Right forelimb (tissue), 1 donor: ENCODE measurements at regions not wholly inside any gene's neighbourhood (a gene's known extent, or its start where the extent isn't known, plus 50 kb on each side); places are given as distances from the start of the nearest gene placed in this dataset.
A peak's percentile ranks its signal among the peaks of the same experiment; 100 is the strongest.

Experiments
- DNase-seq: peaks from one replicate; pipeline ENCODE4 v3.0.0-alpha.2; 2018

GRCh38 chr10:69684020-69684980 lies 54.3 kb downstream of the FAM241B start:
- peak; percentile 75 for DNase-seq

DNA sequence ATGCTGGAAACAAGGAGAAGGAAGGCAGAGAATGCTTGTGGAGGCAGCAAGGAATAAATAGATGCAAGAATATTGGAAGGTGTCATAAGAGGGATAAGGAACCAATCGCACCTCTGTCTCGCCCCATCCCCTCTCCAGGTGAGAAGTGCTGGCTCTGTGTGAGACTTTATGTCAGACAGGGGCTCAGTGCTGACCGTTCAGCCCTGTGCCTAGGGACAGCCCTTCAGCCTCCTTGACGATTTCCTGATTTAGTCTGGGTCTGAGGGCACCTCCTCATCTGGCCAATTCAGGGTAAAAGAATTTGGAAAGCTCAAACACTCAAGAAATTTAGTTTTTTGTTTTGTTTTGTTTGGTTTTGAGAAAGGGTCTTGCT lies 54.9 kb downstream of the FAM241B start:
- DNase-seq: no peak

DNA sequence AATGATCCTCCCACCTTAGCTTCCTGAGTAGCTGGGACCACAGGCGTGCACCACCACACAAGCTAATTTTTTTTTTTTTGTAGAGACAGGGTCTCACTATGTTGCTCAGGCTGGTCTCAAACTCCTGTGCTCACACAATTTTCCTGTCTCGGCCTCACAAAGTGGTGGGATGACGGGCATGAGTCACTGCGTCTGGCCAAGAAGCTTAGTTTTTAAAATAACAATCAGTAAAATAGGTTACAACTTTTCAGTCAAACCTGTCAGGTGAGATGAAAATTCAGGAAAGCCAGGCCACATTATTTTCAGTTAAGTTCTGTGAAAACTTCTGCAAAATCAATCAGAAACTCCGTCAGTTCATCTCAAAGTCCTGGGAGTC lies 55.4 kb downstream of the FAM241B start:
- DNase-seq: no peak

DNA sequence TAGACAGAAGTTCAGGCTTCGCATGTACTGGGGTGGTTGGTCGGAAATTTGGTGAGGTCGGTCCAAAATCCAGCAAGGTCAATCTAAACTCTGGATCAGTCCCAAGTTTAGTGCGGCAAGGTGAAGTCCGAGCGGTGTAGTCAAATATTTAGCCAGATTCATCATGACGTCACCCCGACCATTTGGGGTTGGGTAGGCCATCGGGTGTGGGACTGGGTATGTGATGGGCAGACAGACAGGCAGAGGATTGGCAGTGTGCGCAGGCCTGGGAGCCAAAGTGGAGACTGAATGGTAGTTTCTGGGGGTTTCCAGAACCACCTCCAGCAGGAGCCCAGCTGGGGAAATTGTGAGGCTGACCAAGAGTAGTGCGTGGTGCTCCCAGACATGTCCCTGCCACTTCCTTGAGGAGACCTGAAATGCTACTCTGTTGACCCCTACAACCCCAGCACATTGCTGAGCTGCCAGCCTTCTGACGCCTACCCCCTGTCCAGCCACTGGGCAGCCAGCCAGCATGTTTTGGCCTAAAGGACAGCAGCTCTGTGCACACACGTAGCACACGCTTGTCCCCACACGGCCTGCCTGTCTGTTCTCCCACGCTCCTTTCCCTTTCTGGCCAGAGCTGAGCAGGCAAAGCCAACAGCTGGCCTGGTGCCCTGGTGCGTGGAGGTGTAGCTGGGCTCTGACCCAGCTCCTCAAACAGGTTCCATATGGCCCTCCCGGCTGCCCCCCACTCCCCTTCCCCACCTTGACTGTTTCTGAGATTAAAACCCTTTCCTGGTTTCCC lies 55.9 kb downstream of the FAM241B start:
- peak; percentile 80 for DNase-seq

DNA sequence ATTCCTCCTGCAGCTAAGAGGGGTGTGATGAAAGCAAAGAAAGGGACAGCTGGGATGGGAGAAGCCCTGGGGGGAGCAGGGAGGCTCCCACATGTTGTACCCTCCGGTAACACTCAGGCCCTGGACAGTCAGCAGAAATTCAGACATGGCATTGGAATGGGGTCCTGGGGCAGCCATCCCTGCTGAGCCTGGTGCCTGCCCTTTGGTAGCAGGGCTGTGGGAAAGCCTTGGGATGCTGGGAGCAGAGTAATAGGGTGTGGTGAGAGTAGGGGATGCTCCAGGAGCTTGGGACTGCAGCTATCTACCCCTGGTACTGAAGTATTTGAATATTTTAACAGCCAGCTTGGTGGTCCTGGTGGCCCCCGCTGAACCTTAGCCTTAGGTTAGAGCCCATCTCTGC lies 56.8 kb downstream of the FAM241B start:
- no peak for DNase-seq

DNA sequence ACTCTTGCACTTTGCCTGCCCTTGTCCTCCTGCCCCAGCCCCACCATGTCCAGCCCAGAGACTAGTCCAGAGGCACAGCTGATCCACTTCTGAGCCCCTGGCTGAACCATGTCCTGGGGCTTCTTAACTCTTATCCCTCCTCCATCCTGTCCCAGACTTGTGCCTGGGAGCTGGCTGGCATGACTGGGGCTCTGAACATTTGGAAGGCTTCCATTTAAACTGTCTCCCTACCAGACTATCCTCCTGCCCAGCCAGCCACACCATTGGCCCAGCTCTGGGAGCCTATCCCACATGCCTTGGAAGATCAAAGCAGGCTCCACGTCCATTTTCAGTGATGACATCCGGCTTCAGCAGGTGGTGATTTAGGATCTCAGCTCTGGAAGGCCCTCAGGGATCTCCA lies 57.4 kb downstream of the FAM241B start:
- no peak for DNase-seq

DNA sequence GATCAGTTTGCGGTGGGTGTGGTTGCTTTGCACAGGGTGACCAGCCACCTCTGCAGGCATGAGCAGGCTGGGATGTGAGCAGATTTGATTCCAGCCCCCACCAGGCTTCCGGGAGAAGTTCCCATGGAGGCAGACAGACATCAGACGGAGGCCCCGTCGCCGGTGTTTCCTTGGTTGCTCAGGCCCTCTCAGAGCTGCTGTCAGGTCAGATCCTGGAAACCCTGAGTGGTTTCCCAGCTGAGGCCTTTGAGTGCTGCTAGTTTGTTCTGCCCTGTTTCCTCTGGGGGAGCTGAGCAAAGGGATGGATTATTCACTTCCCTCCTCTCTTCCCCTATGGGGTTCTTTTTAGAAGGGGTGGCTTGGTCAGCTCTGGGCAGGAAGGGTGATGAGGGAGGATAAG lies 62.2 kb downstream of the FAM241B start:
- no peak for DNase-seq

GRCh38 chr10:69692891-69693290 lies 62.8 kb downstream of the FAM241B start:
- no peak for DNase-seq

- no peak for DNase-seq
These were observed 63.8 kb downstream of the FAM241B start for GRCh38 chr10:69693886-69694285.

DNA sequence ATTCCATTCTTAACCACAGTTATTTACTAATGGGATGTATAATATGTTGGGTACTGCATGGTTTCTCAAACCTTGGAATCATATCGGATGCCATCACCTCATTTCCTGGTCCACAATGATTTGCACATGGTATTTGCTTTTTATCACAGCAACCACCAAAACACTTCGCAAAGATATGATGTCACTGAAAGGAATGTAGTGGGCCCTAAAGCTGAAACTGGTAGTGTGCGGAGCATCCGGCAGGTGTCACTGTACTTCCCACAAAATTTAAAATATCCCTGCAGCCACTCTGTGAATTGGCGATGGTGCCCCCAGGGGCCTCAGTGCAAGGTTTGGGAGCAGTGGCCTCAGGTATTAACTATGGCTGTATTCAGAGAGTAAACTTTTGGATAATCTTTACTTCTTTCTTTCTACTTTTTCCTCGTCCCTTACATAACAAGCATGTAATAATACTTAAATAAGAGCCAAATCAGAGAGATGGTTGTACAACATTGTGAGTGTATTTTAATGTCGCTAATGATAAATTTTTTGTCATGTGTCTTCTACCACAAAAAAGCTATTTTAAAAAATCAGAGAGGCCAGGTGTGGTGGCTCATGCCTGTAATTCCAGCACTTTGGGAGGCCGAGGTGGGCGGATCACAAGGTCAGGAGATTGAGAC lies 66.2 kb downstream of the FAM241B start:
- peak; percentile 68 for DNase-seq

DNA sequence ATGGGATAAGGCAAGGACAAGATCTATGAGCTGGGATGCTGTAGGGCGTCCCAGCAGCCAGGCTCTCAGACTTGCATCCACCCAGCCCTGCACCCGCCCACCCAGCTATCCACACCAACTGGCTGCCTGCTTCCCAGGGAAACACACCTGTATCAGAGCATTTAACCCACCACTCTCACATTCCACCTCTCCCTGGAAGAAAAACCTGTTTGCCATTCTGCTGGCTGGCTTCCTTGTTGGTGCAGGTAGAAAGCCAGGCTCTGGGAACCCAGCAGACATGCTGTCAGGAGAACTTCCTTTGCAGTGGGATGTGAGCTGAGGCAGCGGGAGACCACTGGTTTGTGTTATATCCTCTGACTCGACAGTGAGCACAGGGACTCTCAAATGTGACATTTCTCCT lies 67.0 kb downstream of the FAM241B start:
- DNase-seq: no peak

DNA sequence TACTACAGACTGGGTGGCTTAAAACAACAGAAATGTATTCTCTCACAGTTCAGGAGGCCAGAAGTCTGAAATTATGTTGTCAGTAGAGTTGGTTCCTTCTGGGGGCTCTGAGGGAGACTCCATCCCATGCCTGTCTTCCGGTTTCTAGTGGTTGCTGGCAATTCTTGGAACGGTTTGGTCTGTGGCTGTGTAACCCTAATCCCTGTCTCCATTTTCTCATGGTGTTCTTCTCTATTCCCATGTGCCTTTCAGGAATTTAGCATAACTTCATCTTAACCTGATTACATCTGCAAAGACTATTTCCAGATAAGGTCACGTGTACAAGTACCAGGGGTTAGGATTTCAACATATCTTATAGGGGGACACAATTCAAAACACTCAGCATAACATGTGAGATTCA lies 73.2 kb downstream of the FAM241B start:
- no peak for DNase-seq

- DNase-seq: no peak
These were observed 74.0 kb downstream of the FAM241B start for GRCh38 chr10:69703766-69704630.

GRCh38 chr10:69709366-69709941 lies 79.4 kb downstream of the FAM241B start:
- DNase-seq: no peak

GRCh38 chr10:69710008-69710888 lies 80.2 kb downstream of the FAM241B start:
- DNase-seq: no peak

- DNase-seq: no peak
These were observed 82.3 kb downstream of the FAM241B start for GRCh38 chr10:69712342-69712741.

DNA sequence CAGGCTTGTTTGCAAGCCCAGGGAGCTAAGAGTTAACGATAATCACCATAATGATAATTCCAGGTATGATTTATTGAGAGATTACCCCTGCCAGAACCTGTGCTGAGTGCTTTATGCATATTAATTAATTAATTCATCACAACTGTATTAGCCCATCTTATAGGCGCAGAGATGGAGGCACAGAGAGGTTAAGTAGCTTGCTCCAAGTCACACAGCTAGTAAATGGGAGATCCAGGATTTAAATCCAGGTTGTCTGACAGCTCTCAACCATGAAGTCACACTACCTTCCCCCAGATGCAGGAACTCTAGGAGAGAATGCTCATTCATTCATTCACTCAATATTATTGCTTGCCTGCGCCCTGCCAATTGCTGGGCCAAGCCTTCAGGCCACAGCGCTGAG lies 84.5 kb downstream of the FAM241B start:
- DNase-seq: no peak

DNA sequence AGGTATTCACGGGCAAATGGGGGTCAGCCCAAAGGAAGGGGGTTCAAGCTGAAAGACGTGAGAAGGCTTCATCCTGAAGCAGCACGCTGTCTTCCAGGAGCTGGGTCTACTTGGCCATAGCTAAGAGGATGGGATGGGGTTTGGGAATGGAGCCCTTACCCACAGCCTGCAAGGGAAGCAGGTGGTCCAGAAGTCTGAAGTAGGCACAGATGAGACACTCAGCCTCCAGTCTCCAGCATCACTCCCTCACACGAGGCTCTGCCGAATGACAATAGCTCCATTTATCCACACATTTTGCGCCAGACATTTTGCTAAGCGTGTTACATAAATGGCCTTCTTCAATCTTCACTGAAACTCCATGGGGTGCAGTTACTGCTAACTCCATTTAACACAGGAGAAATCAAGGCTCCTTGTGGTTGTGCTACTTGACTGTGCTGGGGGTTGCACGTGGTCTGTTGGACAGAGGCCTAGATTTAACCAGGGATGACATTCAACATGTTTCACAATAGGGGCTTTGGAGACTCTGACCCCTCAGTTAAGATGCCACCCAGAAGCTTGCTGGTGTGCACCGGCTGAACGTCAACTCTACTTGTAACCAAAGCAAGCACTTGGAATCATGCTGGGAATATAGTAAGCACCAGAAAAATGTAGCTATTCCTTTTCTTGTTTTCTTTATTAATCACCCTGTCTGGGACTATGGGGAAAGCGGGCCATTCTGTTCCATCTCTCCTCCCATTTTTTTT lies 85.3 kb downstream of the FAM241B start:
- DNase-seq: no peak

DNA sequence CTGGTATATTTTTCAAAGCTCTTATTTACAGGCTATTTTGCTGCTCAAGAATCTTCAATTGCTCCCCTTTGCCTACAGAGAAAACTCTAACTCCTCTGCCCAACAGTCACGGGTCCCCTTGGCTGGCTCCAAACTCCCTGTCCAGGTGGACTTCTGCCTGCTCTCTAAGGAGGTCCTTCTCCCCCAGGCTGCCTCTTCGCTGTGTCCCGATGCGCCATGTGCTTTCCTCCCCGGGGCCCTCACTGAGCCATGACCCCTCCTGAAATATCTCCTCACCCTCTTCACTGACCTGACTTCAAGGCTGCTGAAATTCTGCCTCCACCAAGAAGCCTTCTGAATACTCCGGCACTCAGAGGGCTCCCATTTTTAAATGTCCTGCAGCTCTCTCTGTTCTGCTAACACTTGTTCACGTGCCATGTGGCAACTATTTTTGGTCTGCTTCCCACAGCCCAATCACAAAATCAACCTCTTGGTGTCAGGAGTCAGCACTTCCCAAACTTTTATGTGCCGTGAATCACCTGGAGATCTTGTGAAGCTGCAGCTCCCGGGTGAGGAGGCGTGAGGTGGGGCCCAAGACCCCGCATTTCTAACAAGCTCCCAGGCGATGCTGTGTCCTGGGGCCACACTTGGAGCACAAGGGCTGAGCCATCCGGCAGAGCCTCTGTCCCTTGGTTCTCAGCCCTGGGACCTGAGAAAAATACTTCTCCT lies 85.7 kb upstream of the COL13A1 start:
- no peak for DNase-seq
